H9 (cell line): ENCODE measurements at regions not wholly inside any gene's neighbourhood (a gene's known extent, or its start where the extent isn't known, plus 50 kb on each side); places are given as distances from the start of the nearest gene placed in this dataset.

Experiments used
- DNase-seq: peaks from one replicate; pipeline ENCODE4 v3.0.0-alpha.2; 2017
- H2AFZ ChIP-seq: one replicate; pipeline ENCODE4 v1.6.1; 2013; ENCODE audit warnings: mild to moderate bottlenecking, low read length, control low read depth, moderate library complexity
- H2AK5ac ChIP-seq: 2 replicates; pipeline ENCODE4 v1.6.1; 2013; ENCODE audit warnings: low read length, control low read depth, mixed read lengths; ENCODE audit not compliant: insufficient read length
- H2BK120ac ChIP-seq: one replicate; pipeline ENCODE4 v1.6.1; 2013; ENCODE audit warnings: low read depth, mild to moderate bottlenecking, low read length, control low read depth, inconsistent platforms; ENCODE audit not compliant: poor library complexity, severe bottlenecking
- H2BK12ac ChIP-seq: 2 replicates; pipeline ENCODE4 v1.6.1; 2013; ENCODE audit warnings: low read length, control low read depth, mixed read lengths, low read depth; ENCODE audit not compliant: insufficient read length
- H2BK15ac ChIP-seq: 2 replicates; pipeline ENCODE4 v1.6.1; 2013; ENCODE audit warnings: low read depth, low read length, control low read depth
- H2BK20ac ChIP-seq: one replicate; pipeline ENCODE4 v1.6.1; 2013; ENCODE audit warnings: low read depth, mild to moderate bottlenecking, low read length, control low read depth, inconsistent platforms; ENCODE audit not compliant: poor library complexity, severe bottlenecking
- H2BK5ac ChIP-seq: 2 replicates; pipeline ENCODE4 v1.6.1; 2013; ENCODE audit warnings: low read length, control low read depth, mixed read lengths; ENCODE audit not compliant: insufficient read length
- H3K14ac ChIP-seq: 2 replicates; pipeline ENCODE4 v1.6.1; 2013; ENCODE audit warnings: low read length, control low read depth; ENCODE audit not compliant: insufficient read depth
- H3K18ac ChIP-seq: 2 replicates; pipeline ENCODE4 v1.6.1; 2013; ENCODE audit warnings: low read depth, mild to moderate bottlenecking, mixed read lengths, low read length, control low read depth; ENCODE audit not compliant: insufficient read length
- H3K23ac ChIP-seq: 2 replicates; pipeline ENCODE4 v1.6.1; 2013; ENCODE audit warnings: low read length, control low read depth, mixed read lengths, low read depth; ENCODE audit not compliant: insufficient read length
- H3K23me2 ChIP-seq: 2 replicates; pipeline ENCODE4 v1.6.1; 2013; ENCODE audit warnings: low read depth, mild to moderate bottlenecking, mixed read lengths, low read length, control low read depth; ENCODE audit not compliant: insufficient read length, poor library complexity, severe bottlenecking
- H3K27ac ChIP-seq: 2 replicates; pipeline ENCODE4 v1.5.1; 2013; ENCODE audit warnings: low read length, control low read depth, mixed read lengths, low read depth; ENCODE audit not compliant: insufficient read length
- H3K27me3 ChIP-seq: 2 replicates; pipeline ENCODE4 v1.6.1; 2013; ENCODE audit warnings: low read length, control low read depth, inconsistent platforms; ENCODE audit not compliant: insufficient read depth
- H3K4ac ChIP-seq: 2 replicates; pipeline ENCODE4 v1.6.1; 2013; ENCODE audit warnings: low read depth, mild to moderate bottlenecking, control low read depth, inconsistent platforms, low read length, moderate library complexity
- H3K4me1 ChIP-seq: 2 replicates; pipeline ENCODE4 v1.6.1; 2013; ENCODE audit warnings: low read length, control low read depth, inconsistent platforms; ENCODE audit not compliant: insufficient read depth
- H3K4me2 ChIP-seq: 2 replicates; pipeline ENCODE4 v1.6.1; 2013; ENCODE audit warnings: low read length, control low read depth, mixed read lengths; ENCODE audit not compliant: insufficient read length, insufficient read depth
- H3K56ac ChIP-seq: 2 replicates; pipeline ENCODE4 v1.6.1; 2013; ENCODE audit warnings: low read depth, mild to moderate bottlenecking, mixed read lengths, low read length, control low read depth; ENCODE audit not compliant: insufficient read length
- H3K79me1 ChIP-seq: 2 replicates; pipeline ENCODE4 v1.6.1; 2013; ENCODE audit warnings: low read depth, mild to moderate bottlenecking, moderate library complexity, low read length, control low read depth, inconsistent platforms; ENCODE audit not compliant: insufficient read depth, poor library complexity, severe bottlenecking
- H3K79me2 ChIP-seq: 2 replicates; pipeline ENCODE4 v1.6.1; 2013; ENCODE audit warnings: low read length, control low read depth, inconsistent platforms; ENCODE audit not compliant: insufficient read depth
- H3K9ac ChIP-seq: 2 replicates; pipeline ENCODE4 v1.6.1; 2013; ENCODE audit warnings: low read length, control low read depth, mixed read lengths; ENCODE audit not compliant: insufficient read length; ENCODE audit errors: extremely low read depth
- H3K9me3 ChIP-seq: one replicate; pipeline ENCODE4 v1.6.1; 2013; ENCODE audit warnings: low read depth, low read length, inconsistent platforms; ENCODE audit not compliant: control insufficient read depth
- H3T11ph ChIP-seq: one replicate; pipeline ENCODE4 v1.6.1; 2013; ENCODE audit warnings: mild to moderate bottlenecking, low read length, control low read depth, inconsistent platforms
- H4K20me1 ChIP-seq: one replicate; pipeline ENCODE4 v1.6.1; 2013; ENCODE audit not compliant: control insufficient read depth, insufficient read length, insufficient read depth
- H4K5ac ChIP-seq: 2 replicates; pipeline ENCODE4 v1.6.1; 2013; ENCODE audit warnings: low read depth, mild to moderate bottlenecking, mixed read lengths, low read length, control low read depth; ENCODE audit not compliant: insufficient read length
- H4K8ac ChIP-seq: replicated peaks from 2 replicates; pipeline ENCODE4 v1.6.1; 2013; ENCODE audit warnings: low read length, control low read depth, mixed read lengths, low read depth; ENCODE audit not compliant: insufficient read length
- H4K91ac ChIP-seq: 2 replicates; pipeline ENCODE4 v1.6.1; 2013; ENCODE audit warnings: low read depth, mild to moderate bottlenecking, moderate library complexity, mixed read lengths, low read length, control low read depth; ENCODE audit not compliant: insufficient read length
- H3K27ac Mint-ChIP-seq, 3 experiments: 2 replicates in 2 of 3; 3 replicates in 1 of 3; pipeline ENCODE4 v1.8.0; 2020 to 2021; ENCODE audit warnings: mixed read lengths in 3 of 3, mild to moderate bottlenecking in 1 of 3, moderate library complexity in 1 of 3
- H3K27me3 Mint-ChIP-seq: 2 replicates; pipeline ENCODE4 v1.8.0; 2021; ENCODE audit warnings: low read depth, mild to moderate bottlenecking, moderate library complexity, mixed read lengths
- H3K36me3 Mint-ChIP-seq, 3 experiments: 2 replicates in 2 of 3; 3 replicates in 1 of 3; pipeline ENCODE4 v1.8.0; 2020 to 2021; ENCODE audit warnings: low read depth in 3 of 3, mixed read lengths in 3 of 3; ENCODE audit not compliant: insufficient read depth in 1 of 3
- H3K4me1 Mint-ChIP-seq, 2 experiments: 2 replicates each; pipeline ENCODE4 v1.8.0; 2020; ENCODE audit warnings: mixed read lengths in 2 of 2
- H3K4me3 Mint-ChIP-seq, 2 experiments: 2 replicates in 1 of 2; 3 replicates in 1 of 2; pipeline ENCODE4 v1.8.0; 2020 to 2021; ENCODE audit warnings: mild to moderate bottlenecking in 2 of 2, mixed read lengths in 2 of 2, moderate library complexity in 1 of 2
- H3K9me3 Mint-ChIP-seq, 2 experiments: 2 replicates in 1 of 2; 3 replicates in 1 of 2; pipeline ENCODE4 v1.8.0; 2020; ENCODE audit warnings: mild to moderate bottlenecking in 2 of 2, mixed read lengths in 2 of 2, moderate library complexity in 1 of 2
- WGBS: extraction: QIAGEN DNeasy Blood & Tissue Kit; methylation state at CpG from one replicate; pipeline ENCODE4 v1.1.7; 2013; ENCODE audit warnings: missing lambda C conversion rate, low lambda C conversion rate, mixed read lengths; ENCODE audit not compliant: insufficient read length; ENCODE audit errors: extremely low coverage; 5-methylcytosine and 5-hydroxymethylcytosine counted together
- TF ChIP-seq, protein P1 (sequence below): fragments of 200-600 bp; sonication (generic); conservative IDR thresholded peaks from 3 replicates; pipeline ENCODE4 v1.8.0; 2021; ENCODE audit warnings: antibody characterized with exemption, mild to moderate bottlenecking

DNA sequence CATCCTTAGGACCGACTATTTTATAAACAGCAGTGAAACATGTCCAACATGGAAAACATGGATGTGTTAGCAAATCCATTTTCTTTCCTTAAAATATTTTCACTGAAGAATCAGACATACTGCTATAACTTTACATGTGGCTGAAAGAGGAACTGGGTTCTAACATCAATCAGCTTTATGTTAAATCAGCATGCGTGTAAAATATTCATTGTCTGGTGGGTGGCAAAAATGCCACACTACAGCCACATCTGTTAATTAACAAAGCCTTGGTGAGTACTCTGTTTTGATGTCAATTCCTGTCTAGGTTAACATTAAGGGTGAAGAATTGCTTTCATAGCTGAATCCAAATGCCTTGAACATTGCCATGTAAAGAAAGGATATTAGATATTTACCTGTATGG lies 222.6 kb upstream of the CEP162 start:
- TF ChIP-seq, protein P1, sequence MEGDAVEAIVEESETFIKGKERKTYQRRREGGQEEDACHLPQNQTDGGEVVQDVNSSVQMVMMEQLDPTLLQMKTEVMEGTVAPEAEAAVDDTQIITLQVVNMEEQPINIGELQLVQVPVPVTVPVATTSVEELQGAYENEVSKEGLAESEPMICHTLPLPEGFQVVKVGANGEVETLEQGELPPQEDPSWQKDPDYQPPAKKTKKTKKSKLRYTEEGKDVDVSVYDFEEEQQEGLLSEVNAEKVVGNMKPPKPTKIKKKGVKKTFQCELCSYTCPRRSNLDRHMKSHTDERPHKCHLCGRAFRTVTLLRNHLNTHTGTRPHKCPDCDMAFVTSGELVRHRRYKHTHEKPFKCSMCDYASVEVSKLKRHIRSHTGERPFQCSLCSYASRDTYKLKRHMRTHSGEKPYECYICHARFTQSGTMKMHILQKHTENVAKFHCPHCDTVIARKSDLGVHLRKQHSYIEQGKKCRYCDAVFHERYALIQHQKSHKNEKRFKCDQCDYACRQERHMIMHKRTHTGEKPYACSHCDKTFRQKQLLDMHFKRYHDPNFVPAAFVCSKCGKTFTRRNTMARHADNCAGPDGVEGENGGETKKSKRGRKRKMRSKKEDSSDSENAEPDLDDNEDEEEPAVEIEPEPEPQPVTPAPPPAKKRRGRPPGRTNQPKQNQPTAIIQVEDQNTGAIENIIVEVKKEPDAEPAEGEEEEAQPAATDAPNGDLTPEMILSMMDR, result no peak
- no peak for DNase-seq
- no peak overlapping the region for H2BK12ac ChIP-seq

More for the DNA sequence above, 222.6 kb upstream of the CEP162 start:
- Mint-ChIP-seq H3K9me3 (no peaks in the 10 kb centered on the region), H3K27me3 (no peaks in the 10 kb centered on the region), H3K4me3 (no peak overlapping the region), H3K27ac (no peak overlapping the region), H3K36me3 (no peaks in the 10 kb centered on the region), H3K4me1 (peaks cover 10 to 15% of the 10 kb centered on the region in 2 experiments)
- H3K23ac ChIP-seq, result no peak overlapping the region
- H3T11ph ChIP-seq, result no peak overlapping the region
- no peak overlapping the region for H3K14ac ChIP-seq
- no peak overlapping the region for H3K9ac ChIP-seq
- no peak overlapping the region for H4K91ac ChIP-seq
- 0 out of 2 replicates have a peak, but pooled peaks cover 4% of the 10 kb centered on the region for H3K4me1 ChIP-seq
- no peak overlapping the region for H2AK5ac ChIP-seq
- H2BK15ac ChIP-seq, result no peak overlapping the region
- WGBS, result no CpG with 5 or more reads among the region's 2 CpGs
- H3K79me2 ChIP-seq, result no peaks in the 10 kb centered on the region
- no peak overlapping the region for H3K4ac ChIP-seq
- H3K56ac ChIP-seq, result no peak overlapping the region
- H3K27ac ChIP-seq, result no peak overlapping the region
- H3K4me2 ChIP-seq, result no peak overlapping the region
- H4K8ac ChIP-seq, result no peak overlapping the region
- no peaks in the 10 kb centered on the region for H3K9me3 ChIP-seq
- H4K5ac ChIP-seq, result no peak overlapping the region
- H2BK5ac ChIP-seq, result no peak overlapping the region
- H2AFZ ChIP-seq, result no peak overlapping the region
- H3K18ac ChIP-seq, result no peak overlapping the region
- no peaks in the 10 kb centered on the region for H3K23me2 ChIP-seq
- no peaks in the 10 kb centered on the region for H3K79me1 ChIP-seq
- H4K20me1 ChIP-seq, result no peaks in the 10 kb centered on the region
- no peaks in the 10 kb centered on the region for H3K27me3 ChIP-seq
- no peak overlapping the region for H2BK120ac ChIP-seq
- no peak overlapping the region for H2BK20ac ChIP-seq
